GM12865 (cell line): ENCODE measurements at regions not wholly inside any gene's neighbourhood (a gene's known extent, or its start where the extent isn't known, plus 50 kb on each side); places are given as distances from the start of the nearest gene placed in this dataset.
"Not testable (repeated sequence)": the region's sequence is repeated elsewhere in the genome, so short reads cannot be mapped to it uniquely, and the experiment has no call there.

ENCODE experiments used
- DNase-seq: peaks from one replicate; pipeline ENCODE4 v3.0.0; 2010; ENCODE audit warnings: low read depth
- H3K4me3 ChIP-seq: 2 replicates; pipeline ENCODE4 v1.5.1; 2011; ENCODE audit warnings: mild to moderate bottlenecking, low read depth, low read length, control low read depth
- CTCF ChIP-seq: IDR thresholded peaks from 2 replicates; pipeline ENCODE4 v1.5.1; 2011; ENCODE audit warnings: low read length, control low read depth, low read depth, inconsistent platforms; ENCODE audit not compliant: insufficient read depth; ENCODE audit errors: missing control alignments

GRCh38 chr4:19030536-19030935 is 1009.0 kb upstream of the LCORL start:
- DNase-seq = no peak
- TF ChIP-seq CTCF = no peak
- no peak overlapping the region for H3K4me3 ChIP-seq

- no peak for TF ChIP-seq CTCF
- DNase-seq = no peak
- H3K4me3 ChIP-seq = no peak overlapping the region
These were observed 1008.5 kb upstream of the LCORL start for GRCh38 chr4:19030048-19030447.

DNA sequence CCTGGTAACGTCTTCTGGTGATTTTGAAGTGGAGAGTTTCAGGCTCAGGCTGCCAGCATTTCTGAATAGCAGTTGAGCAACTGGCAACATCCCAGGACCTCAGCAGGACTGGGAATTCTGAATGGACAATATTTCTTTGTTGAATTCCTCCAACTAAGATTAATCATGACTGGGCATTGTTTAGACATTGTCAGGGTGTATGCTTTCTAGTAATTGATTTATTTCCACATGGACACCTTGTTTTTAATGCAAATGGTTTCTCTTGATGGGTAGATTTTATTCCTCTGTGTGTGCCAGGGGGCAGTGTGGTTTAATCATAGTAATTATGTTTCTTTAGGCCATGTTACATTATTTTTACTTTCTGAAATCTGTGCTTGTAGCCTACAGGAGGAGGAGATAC is 1004.7 kb upstream of the LCORL start:
- H3K4me3 ChIP-seq = no peak overlapping the region
- TF ChIP-seq CTCF = no peak
- DNase-seq = no peak

DNA sequence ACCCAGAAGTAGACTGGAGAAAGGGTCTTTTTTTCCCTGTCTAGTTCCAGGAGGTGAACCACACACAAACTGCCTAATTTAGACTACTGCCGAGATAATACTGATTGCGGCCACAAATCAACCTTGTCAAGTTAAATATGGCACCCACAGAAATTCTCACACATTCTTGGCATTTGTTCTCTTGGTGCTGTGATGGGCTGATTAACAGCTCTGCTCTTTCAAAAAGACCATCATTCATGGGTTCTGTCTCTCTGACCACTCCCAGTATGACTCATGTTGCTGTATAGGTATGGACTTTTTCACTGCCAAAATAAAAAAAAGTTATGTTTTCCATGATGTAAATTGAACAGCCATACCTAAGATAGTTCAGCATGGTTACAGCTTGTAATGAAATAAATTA is 1003.5 kb upstream of the LCORL start:
- no peak for TF ChIP-seq CTCF
- H3K4me3 ChIP-seq = no peak overlapping the region
- no peak for DNase-seq

- TF ChIP-seq CTCF = no peak
- H3K4me3 ChIP-seq = no peak overlapping the region
- DNase-seq = no peak
These were observed 1002.5 kb upstream of the LCORL start for GRCh38 chr4:19024047-19024446.

- DNase-seq = no peak
These were observed 1000.1 kb upstream of the LCORL start for GRCh38 chr4:19021617-19022016.

GRCh38 chr4:19016550-19016949 is 995.0 kb upstream of the LCORL start:
- DNase-seq, H3K4me3 ChIP-seq: not testable (repeated sequence)

More at GRCh38 chr4:19021617-19022016, 1000.1 kb upstream of the LCORL start:
- TF ChIP-seq CTCF = no peak
- no peak overlapping the region for H3K4me3 ChIP-seq
